HG03354 (cell line): ENCODE measurements at regions not wholly inside any gene's neighbourhood (a gene's known extent, or its start where the extent isn't known, plus 50 kb on each side); places are given as distances from the start of the nearest gene placed in this dataset.
"Not testable (repeated sequence)": the region's sequence is repeated elsewhere in the genome, so short reads cannot be mapped to it uniquely, and the experiment has no call there.

Experiments used
- ATAC-seq: cut with Tn5 transposase; IDR thresholded peaks from one replicate; pipeline ENCODE4 v1.9.1; 2021; ENCODE audit warnings: mild to moderate bottlenecking; ENCODE audit not compliant: unreplicated experiment, poor library complexity, severe bottlenecking

DNA sequence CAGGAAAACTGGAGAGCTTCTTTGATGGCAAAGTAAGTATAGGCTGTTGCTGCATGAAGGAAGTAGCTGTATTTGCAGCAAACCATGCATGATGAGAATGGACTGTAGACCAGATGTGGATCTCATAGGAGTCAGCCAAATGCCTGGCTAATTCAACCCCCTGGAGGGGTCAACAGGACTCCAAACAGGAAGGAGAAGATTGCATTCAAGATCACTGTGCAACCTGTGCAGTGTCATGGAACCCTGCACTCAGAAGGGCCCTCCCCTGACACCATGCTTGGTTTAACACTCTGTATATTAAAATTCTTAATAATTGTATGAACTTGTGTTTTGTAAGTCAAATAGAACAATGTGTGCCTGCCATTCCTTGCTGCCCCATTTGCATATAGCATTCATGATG, 225.1 kb upstream of the FSCB start:
- ATAC-seq, result no peak

DNA sequence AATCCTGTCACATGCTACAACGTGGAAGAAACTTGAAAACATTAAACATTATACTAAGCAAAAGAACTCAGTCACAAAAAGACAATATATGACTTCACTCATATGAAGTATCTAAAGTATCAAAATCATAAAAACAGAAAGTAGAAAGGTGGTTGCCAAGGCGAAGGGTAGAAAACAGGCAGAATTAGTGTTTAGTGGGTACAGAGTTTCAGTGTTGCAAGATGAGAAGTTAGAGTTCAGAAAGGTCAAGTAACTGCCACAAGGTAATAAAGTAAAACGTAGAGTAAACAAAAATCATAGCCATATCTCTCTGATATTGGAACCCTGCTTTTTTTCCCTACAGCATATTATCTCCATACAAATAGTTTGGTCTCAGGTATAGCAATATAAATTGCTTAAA, 223.8 kb upstream of the FSCB start:
- no peak for ATAC-seq

DNA sequence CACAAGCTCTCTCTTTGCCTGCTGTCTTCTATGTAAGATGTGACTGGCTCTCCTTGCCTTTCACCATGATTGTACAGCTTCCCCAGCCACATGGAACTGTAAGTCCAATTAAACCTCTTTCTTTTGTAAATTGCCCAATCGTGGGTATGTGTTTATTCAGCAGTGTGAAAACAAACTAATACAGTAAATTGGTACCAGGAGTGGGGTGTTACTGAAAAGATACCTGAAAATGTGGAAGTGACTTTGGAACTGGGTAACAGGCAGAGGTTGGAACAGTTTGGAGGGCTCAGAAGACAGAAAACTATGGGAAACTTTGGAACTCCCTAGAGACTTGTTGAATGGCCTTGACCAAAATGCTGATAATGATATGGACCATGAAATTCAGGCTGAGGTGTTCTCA, 214.3 kb upstream of the FSCB start:
- not testable (repeated sequence) for ATAC-seq

DNA sequence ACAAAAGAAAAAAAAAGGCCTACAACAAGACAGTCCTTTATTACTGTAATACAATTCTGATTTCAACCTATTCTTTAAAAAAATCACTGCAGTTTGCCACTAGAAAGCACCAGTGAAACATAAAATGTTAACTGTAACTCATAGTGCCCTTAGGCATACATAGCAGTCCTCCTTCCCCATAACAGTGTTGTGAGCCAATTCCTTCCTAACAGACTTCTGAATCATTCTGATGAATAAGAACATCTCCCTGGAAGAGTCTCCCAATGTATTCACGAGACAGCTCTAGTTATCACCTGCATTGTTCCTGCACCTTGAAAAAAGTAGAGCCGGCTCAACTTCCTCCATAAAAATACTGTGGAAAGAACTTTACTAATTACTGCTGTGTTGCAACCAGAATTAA, 213.6 kb upstream of the FSCB start:
- no peak for ATAC-seq

DNA sequence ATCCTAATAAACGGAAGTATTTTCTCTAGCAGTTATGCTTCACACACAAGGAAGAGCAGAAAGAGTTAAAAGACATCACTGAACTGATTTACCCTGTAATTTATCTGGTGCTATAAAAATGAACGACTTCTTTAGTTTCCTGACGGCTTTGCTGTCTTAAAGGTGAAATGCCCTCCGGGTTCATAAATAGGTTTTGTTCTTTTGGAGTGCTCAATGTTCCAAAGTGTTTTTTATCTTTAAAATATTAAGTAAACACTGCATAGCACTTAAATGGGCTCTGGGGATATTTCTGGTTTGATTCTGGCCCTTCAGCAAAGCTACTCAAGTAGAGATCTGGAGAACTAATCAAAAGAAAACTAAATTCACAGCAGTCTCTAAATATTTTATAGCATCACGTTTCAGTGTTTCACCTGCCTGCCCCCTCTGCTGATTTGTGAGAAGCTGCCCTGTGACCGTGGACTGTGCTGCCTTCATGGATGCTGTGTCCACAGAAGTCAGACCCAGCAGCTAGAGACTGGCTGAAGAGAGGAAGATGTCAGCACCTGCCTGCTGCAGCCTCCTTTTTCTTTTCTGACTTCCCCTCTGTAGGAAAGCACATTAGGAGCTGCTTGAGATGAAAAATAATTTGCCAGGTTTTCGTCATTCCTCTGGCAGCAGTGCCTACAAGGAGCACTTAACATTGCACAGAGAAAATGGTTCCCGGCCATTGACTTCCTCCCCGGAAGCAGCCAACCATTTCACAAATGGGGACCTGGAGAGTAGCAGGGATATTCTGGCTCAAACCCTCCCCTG, 205.1 kb upstream of the FSCB start:
- no peak for ATAC-seq

DNA sequence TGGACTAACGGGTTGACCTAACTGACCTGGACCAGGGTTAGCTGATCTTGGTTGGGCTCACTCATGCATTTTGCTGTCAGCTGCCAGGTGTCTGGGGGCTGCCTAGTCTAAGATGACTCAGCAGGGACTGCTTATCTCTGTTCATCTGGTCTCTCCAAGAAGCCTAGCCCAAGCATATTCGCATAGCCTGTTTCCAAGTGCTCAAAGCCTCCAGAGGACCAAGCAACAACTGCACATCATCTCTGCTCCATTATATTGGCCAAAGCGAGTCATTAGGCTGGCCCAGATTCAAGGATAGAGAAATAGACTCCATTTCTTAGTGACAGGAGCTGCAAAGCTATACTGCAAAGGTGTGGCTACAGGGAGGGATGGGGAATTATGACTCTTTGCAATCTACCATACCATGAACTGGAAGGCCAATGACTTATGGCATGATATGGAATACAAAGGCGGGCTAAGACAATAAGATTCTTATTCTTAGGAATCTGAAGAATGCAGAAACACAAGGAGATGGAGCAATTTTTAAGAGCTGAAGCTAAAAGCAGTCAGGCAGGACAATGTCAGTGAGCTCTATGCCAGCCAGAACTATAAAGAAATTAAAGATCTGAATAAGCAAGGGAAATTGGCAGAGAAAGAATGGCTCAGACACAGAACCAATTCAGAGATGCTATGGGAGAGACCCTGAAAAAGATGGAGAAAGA, 194.6 kb upstream of the FSCB start:
- ATAC-seq, result no peak

DNA sequence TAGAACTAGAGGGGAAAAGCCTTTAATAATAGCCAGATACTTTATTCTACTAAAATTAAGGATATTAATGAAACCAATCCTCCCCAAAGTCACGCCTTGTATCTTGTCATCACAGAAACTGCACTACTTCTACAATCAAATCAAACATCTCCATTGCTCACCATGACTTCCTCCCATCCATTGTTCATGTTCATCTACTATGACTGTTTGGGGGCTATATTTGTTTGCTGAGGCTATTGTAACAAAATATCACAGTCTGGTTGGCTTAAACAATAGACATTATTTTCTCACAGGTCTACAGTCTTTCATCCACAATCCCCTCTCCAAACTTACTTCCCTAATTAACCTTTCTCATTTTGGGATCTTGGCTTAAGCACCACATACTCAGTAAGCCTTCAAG, 193.6 kb upstream of the FSCB start:
- no peak for ATAC-seq

DNA sequence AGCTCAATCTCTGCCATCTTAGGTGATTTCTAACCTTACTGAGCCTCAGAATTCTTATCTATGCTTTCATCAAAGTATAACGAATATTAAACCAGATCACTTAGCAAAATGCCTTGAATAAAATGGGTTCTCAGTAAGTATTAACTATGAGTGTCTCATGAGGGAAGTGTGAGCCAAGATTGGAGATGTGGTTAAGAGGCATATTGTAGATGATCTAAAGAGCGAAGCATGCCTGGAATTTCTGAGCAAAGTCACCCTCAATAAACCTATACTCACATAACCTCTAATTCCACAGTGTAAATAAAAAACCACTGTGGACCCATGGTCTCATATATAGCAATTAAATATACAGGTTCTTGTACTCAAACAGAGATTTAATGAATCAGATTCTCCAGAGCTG, 193.1 kb upstream of the FSCB start:
- no peak for ATAC-seq

DNA sequence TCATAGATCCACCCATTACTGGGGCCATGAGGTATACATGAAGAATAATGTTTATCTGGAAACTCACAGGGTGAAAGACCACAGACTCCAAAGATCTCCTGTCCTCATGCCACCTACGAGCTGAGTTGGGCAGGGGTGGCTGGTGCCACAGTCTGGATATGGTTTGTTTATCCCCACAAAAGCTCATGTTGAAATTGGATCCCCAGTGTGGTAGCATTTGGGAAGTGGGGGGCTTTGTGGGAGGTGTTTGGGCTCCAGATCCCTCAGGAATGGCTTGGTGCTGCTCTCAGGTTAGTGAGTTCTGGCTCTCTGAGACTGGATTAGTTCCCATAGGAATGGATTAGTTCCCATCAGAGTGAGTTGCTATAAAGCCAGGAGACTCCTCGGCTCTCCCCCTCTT, 192.3 kb upstream of the FSCB start:
- ATAC-seq, result no peak

DNA sequence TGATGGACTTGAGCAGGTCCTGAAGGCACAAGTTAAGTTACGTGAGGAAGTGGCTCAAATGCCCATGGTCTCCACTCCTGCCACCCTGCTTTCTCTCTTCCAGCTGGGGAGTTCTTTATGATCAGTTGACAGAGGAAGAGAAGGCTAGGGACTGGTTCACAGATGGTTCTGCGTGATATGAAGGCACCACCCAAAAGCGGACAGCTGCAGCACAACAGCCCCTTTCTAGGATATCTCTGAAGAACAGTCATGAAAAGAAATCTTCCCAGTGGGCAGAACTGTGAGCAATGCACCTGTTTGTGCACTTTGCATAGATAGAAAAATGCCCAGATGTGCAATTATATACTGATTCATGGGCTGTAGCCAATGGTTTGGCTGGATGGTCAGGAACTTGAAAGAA, 162.4 kb upstream of the FSCB start:
- ATAC-seq, result no peak

DNA sequence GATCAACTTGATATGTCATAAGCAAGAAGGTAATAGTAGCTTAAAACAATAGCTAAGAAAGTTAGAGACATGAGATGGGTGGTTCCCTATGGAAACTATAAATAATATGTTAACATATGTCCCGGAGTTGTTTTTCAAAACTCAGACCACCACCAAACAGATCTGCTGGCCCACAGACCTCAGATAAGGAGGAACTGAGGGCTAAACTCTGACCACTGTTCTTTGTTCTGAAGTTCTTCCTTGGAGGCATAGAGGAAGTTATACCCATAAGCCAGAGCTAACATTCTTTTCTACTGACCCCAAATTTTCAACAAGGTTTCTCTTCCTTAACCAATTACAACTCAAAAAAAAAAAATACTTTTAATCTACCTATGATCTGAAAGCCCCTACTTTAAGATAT, 156.1 kb upstream of the FSCB start:
- no peak for ATAC-seq

DNA sequence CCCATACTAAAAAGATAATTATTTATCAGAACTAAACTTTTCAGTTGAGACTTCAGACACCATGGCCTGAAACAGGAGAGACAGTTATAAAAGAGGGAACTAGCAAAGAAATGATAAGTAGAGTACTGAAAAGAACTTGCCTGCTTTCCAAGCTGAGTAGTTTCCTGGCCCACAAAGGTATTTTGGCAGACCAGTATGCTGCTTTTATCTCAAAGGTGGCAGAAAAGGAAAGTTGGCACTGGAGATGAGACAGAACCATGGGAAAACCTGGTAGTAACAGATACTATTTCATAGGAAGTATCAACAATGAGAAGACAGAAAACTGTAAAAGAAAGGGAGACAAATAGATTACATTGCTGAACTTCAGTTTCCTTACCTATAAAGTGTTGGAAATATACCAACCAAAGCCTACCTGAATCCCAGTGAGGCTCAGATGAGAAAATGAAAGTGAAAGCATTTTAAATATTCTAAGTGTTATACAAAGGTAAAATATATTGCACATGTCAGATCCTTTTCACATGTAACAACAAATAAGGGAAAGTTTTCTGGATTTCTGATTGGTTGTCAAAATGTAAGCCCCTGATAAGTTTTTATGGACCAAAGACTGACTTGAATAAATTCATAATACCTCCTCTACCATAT, 155.3 kb upstream of the FSCB start:
- ATAC-seq, result peak; percentile 48

DNA sequence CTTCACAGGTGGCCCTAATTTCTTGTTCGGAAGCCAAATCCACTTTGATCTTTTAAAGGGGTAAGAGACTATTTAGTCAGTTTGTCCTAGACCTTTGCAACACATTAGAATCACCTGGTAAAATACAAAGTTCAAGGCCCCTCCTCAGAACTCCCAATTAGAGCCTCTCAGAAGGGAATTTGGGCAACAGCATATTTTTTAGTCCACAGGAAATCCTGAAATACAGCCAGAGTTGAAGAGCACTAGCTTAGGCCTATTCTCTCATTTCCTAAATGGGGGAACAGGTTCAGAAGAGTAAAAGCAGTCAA, 151.3 kb upstream of the FSCB start:
- no peak for ATAC-seq

DNA sequence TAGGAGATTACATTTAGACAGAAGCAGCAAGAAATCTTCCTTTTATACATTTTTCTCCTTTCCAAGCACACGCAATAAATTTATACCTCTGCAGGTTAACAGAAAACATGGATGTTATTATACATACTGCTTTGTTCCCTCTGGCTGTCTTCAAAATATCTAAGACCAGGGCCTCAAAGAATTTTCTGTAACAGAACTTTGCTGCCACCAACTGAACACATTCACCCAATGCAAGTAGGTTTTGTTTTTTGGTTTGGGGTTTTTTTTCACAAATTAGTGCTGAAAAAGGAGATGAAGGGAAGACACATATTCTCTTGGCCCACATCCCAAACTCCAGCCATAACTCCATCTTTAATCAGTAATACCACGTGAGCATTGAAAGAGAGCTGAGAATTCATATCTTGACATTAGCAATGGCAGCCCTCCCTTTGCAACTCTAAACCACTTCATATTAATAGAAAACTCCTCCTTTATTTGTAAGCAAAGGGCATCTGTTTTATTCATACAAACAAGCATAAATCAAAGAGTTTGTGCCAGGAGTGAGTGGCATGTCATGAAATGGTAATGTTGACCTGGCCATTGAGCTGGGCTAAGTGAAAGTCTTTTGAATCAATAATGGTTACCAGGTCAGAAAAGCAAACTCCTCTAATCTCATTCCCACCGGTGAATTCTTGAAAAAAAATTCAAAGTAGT, 150.8 kb upstream of the FSCB start:
- no peak for ATAC-seq

DNA sequence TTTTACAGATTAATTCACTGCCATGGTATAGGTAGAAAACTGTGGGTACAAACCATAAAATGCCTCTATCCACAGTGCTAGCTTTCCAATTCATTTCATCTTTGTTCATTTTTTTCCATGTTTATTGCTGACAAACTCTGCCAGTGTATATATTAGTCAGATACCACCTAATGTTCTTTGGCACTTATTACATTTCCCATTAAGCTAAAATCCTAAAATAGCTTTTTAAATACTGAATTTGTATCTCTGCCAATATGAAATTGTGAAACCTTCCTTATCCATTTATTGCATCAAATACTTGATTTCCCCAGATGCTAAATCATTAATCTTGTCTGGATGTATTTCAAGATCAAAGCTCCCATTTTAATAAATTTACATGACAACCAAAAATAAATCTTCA, 150.1 kb upstream of the FSCB start:
- ATAC-seq, result no peak

DNA sequence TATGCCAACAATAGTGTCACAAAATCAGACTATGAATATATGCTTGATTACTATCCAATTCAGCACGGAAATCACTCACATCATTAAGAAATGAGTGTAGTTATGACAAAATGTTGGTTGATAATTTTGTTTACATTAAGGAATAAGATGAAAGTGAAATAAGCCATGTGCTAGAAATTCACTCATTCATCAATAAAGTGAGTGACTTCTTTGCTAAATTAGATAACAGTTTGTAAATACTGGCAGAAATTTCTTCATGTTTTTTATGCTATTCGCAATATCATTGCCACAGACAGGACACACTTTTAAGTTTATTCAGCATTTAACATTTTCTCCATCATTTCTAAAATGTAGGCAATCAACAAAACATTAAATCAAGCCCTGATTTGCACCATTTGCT, 147.5 kb upstream of the FSCB start:
- no peak for ATAC-seq

DNA sequence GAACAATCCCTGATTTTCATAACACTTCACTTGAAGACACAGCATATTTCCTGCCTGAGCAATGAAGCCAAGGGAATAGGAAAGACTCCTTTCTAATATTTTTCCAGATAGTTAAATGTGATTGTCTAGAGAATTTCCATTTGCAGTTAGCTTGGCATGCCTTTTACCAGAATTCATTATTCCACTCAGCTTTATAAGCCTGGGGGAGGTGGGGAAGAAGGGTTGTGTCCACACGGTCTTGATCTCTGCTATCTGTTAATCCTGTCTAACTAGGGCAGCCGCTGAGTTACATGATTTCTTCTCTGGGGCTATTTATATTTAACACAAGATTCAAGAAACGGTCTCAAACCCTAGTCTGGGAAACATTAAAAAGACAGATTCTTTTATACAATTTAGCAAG, 146.6 kb upstream of the FSCB start:
- no peak for ATAC-seq

DNA sequence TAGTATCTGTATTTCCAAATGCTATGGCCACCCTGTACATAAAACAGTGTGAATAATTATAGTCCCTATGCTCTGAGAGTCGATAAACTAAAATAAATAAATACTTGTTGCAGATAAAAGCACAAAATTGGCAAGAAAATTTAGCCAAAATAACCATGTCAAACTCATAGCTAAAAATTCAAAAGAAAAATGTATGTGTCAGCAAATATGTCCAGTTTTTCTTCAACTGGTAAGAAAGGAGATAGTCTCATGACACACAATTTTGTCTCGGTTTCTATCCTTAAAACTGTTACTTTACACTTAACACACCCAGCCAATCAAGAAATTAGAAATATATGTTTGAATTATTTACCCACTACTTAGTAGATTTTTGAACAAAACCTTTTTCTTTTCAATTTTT, 145.6 kb upstream of the FSCB start:
- ATAC-seq, result no peak

DNA sequence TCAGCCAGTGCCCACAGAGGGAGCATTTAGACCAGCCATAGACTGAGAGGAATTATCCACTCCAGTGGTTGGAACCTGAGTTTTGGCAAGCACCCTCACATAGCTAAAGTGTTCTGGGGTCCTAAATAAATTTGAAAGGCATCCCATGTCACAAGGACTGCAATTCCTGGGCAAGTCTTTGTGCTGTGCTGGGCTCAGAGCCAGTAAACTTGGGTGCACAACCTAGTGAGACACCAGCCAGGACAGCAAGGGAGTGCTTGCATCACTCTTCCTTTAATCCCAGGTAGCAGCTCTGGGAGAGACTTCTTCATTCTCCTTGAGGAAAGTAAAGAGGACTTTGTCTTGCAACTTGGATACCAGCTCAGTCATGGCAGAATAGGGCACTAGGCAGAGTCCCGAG, 142.0 kb upstream of the FSCB start:
- ATAC-seq, result no peak

DNA sequence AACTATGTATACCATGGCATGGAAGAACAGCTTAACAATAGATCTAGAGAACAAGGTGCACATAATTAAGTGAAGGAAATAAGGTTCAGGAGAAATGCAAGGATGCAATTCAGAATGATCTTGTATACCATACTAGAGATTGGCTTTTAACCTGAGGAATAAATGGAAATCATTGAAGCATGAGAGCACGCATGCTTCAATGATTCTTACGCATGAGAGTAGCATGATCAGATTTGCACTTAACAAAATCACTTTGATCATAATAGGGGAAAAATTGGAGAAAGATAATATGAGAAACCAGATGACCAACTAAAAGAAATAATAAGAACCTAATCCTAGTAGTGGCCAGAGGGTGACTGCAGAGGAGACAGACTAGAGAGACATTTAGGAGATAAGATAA, 133.3 kb upstream of the FSCB start:
- ATAC-seq, result no peak
